ENCODE measurements at regions not wholly inside any gene's neighbourhood (a gene's known extent, or its start where the extent isn't known, plus 50 kb on each side); places are given as distances from the start of the nearest gene placed in this dataset.
A peak's percentile ranks its signal among the peaks of the same experiment; 100 is the strongest.

GRCh38 chr13:73368608-73369007 lies 309.8 kb downstream of the KLF5 start:
- no peaks in the 10 kb centered on the region for H3K36me3 ChIP-seq (ENCODE audit: control insufficient read depth, insufficient read depth, low read length, severe bottlenecking)
- H3K27me3 ChIP-seq (replicated peaks; ENCODE audit: control insufficient read depth, insufficient read depth, low read length): no peaks in the 10 kb centered on the region
- no peaks in the 10 kb centered on the region for H3K4me1 ChIP-seq (ENCODE audit: control insufficient read depth, insufficient read depth, low read length)
- H3K9ac ChIP-seq (ENCODE audit: low read length): no peak overlapping the region
- H3K9me3 ChIP-seq (ENCODE audit: control insufficient read depth, low read length): no peaks in the 10 kb centered on the region
- H3K4me3 ChIP-seq (ENCODE audit: low read length): no peak overlapping the region
- DNase-seq (ENCODE audit: low read depth): no peak

- DNase-seq (ENCODE audit: low read depth): no peak
- Histone ChIP-seq H3K9ac (ENCODE audit: low read length) (no peak overlapping the region), H3K27me3 (replicated peaks; ENCODE audit: control insufficient read depth, insufficient read depth, low read length) (no peaks in the 10 kb centered on the region), H3K36me3 (ENCODE audit: control insufficient read depth, insufficient read depth, low read length, severe bottlenecking) (no peaks in the 10 kb centered on the region), H3K4me3 (ENCODE audit: low read length) (no peak overlapping the region), H3K4me1 (ENCODE audit: control insufficient read depth, insufficient read depth, low read length) (no peaks in the 10 kb centered on the region), H3K9me3 (ENCODE audit: control insufficient read depth, low read length) (no peaks in the 10 kb centered on the region)
Measured at GRCh38 chr13:73367886-73368285, 309.1 kb downstream of the KLF5 start.

GRCh38 chr13:73366241-73366640 lies 307.4 kb downstream of the KLF5 start:
- no peaks in the 10 kb centered on the region for H3K4me1 ChIP-seq (ENCODE audit: control insufficient read depth, insufficient read depth, low read length)
- no peaks in the 10 kb centered on the region for H3K36me3 ChIP-seq (ENCODE audit: control insufficient read depth, insufficient read depth, low read length, severe bottlenecking)
- no peak overlapping the region for H3K9ac ChIP-seq (ENCODE audit: low read length)
- no peaks in the 10 kb centered on the region for H3K9me3 ChIP-seq (ENCODE audit: control insufficient read depth, low read length)
- no peaks in the 10 kb centered on the region for H3K27me3 ChIP-seq (replicated peaks; ENCODE audit: control insufficient read depth, insufficient read depth, low read length)
- no peak for DNase-seq (ENCODE audit: low read depth)
- H3K4me3 ChIP-seq (ENCODE audit: low read length): no peak overlapping the region

GRCh38 chr13:73365681-73366080 lies 306.9 kb downstream of the KLF5 start:
- DNase-seq (ENCODE audit: low read depth): no peak
- H3K4me1 ChIP-seq (ENCODE audit: control insufficient read depth, insufficient read depth, low read length): no peaks in the 10 kb centered on the region
- H3K27me3 ChIP-seq (replicated peaks; ENCODE audit: control insufficient read depth, insufficient read depth, low read length): no peaks in the 10 kb centered on the region
- H3K9me3 ChIP-seq (ENCODE audit: control insufficient read depth, low read length): no peaks in the 10 kb centered on the region
- no peak overlapping the region for H3K9ac ChIP-seq (ENCODE audit: low read length)
- no peak overlapping the region for H3K4me3 ChIP-seq (ENCODE audit: low read length)
- no peaks in the 10 kb centered on the region for H3K36me3 ChIP-seq (ENCODE audit: control insufficient read depth, insufficient read depth, low read length, severe bottlenecking)

GRCh38 chr13:73365252-73365651 lies 306.4 kb downstream of the KLF5 start:
- H3K36me3 ChIP-seq (ENCODE audit: control insufficient read depth, insufficient read depth, low read length, severe bottlenecking): no peaks in the 10 kb centered on the region
- DNase-seq (ENCODE audit: low read depth): no peak

GRCh38 chr13:73364736-73365135 lies 305.9 kb downstream of the KLF5 start:
- no peak overlapping the region for H3K9ac ChIP-seq (ENCODE audit: low read length)
- no peaks in the 10 kb centered on the region for H3K9me3 ChIP-seq (ENCODE audit: control insufficient read depth, low read length)
- H3K27me3 ChIP-seq (replicated peaks; ENCODE audit: control insufficient read depth, insufficient read depth, low read length): no peaks in the 10 kb centered on the region
- no peak for DNase-seq (ENCODE audit: low read depth)
- no peaks in the 10 kb centered on the region for H3K36me3 ChIP-seq (ENCODE audit: control insufficient read depth, insufficient read depth, low read length, severe bottlenecking)
- no peak overlapping the region for H3K4me3 ChIP-seq (ENCODE audit: low read length)
- H3K4me1 ChIP-seq (ENCODE audit: control insufficient read depth, insufficient read depth, low read length): no peaks in the 10 kb centered on the region

More at GRCh38 chr13:73365252-73365651, 306.4 kb downstream of the KLF5 start:
- H3K9ac ChIP-seq (ENCODE audit: low read length): no peak overlapping the region
- H3K4me3 ChIP-seq (ENCODE audit: low read length): no peak overlapping the region
- no peaks in the 10 kb centered on the region for H3K27me3 ChIP-seq (replicated peaks; ENCODE audit: control insufficient read depth, insufficient read depth, low read length)
- no peaks in the 10 kb centered on the region for H3K9me3 ChIP-seq (ENCODE audit: control insufficient read depth, low read length)
- no peaks in the 10 kb centered on the region for H3K4me1 ChIP-seq (ENCODE audit: control insufficient read depth, insufficient read depth, low read length)

- Histone ChIP-seq H3K4me3 (ENCODE audit: low read length) (no peak overlapping the region), H3K9ac (ENCODE audit: low read length) (no peak overlapping the region), H3K4me1 (ENCODE audit: control insufficient read depth, insufficient read depth, low read length) (no peaks in the 10 kb centered on the region), H3K27me3 (replicated peaks; ENCODE audit: control insufficient read depth, insufficient read depth, low read length) (no peaks in the 10 kb centered on the region), H3K9me3 (ENCODE audit: control insufficient read depth, low read length) (no peaks in the 10 kb centered on the region), H3K36me3 (ENCODE audit: control insufficient read depth, insufficient read depth, low read length, severe bottlenecking) (no peaks in the 10 kb centered on the region)
- no peak for DNase-seq (ENCODE audit: low read depth)
Measured at GRCh38 chr13:73358606-73359095, 299.8 kb downstream of the KLF5 start.

- no peak overlapping the region for H3K9ac ChIP-seq (ENCODE audit: low read length)
- no peak overlapping the region for H3K4me3 ChIP-seq (ENCODE audit: low read length)
- no peaks in the 10 kb centered on the region for H3K4me1 ChIP-seq (ENCODE audit: control insufficient read depth, insufficient read depth, low read length)
- DNase-seq (ENCODE audit: low read depth): no peak
- no peaks in the 10 kb centered on the region for H3K36me3 ChIP-seq (ENCODE audit: control insufficient read depth, insufficient read depth, low read length, severe bottlenecking)
- no peaks in the 10 kb centered on the region for H3K9me3 ChIP-seq (ENCODE audit: control insufficient read depth, low read length)
- H3K27me3 ChIP-seq (replicated peaks; ENCODE audit: control insufficient read depth, insufficient read depth, low read length): no peaks in the 10 kb centered on the region
Measured at GRCh38 chr13:73355134-73355533, 296.3 kb downstream of the KLF5 start.

- no peak for DNase-seq (ENCODE audit: low read depth)
- no peaks in the 10 kb centered on the region for H3K27me3 ChIP-seq (replicated peaks; ENCODE audit: control insufficient read depth, insufficient read depth, low read length)
- H3K4me3 ChIP-seq (ENCODE audit: low read length): no peak overlapping the region
- H3K4me1 ChIP-seq (ENCODE audit: control insufficient read depth, insufficient read depth, low read length): no peaks in the 10 kb centered on the region
- no peaks in the 10 kb centered on the region for H3K36me3 ChIP-seq (ENCODE audit: control insufficient read depth, insufficient read depth, low read length, severe bottlenecking)
- no peaks in the 10 kb centered on the region for H3K9me3 ChIP-seq (ENCODE audit: control insufficient read depth, low read length)
- no peak overlapping the region for H3K9ac ChIP-seq (ENCODE audit: low read length)
Measured at GRCh38 chr13:73351730-73352129, 292.9 kb downstream of the KLF5 start.

- H3K4me1 ChIP-seq (ENCODE audit: control insufficient read depth, insufficient read depth, low read length): no peaks in the 10 kb centered on the region
- no peaks in the 10 kb centered on the region for H3K9me3 ChIP-seq (ENCODE audit: control insufficient read depth, low read length)
- H3K36me3 ChIP-seq (ENCODE audit: control insufficient read depth, insufficient read depth, low read length, severe bottlenecking): no peaks in the 10 kb centered on the region
- H3K9ac ChIP-seq (ENCODE audit: low read length): no peak overlapping the region
- peak; percentile 51 for DNase-seq (ENCODE audit: low read depth)
- H3K27me3 ChIP-seq (replicated peaks; ENCODE audit: control insufficient read depth, insufficient read depth, low read length): no peaks in the 10 kb centered on the region
- H3K4me3 ChIP-seq (ENCODE audit: low read length): no peak overlapping the region
Measured at GRCh38 chr13:73341748-73342147, 282.9 kb downstream of the KLF5 start.

- Histone ChIP-seq H3K9me3 (ENCODE audit: control insufficient read depth, low read length) (no peaks in the 10 kb centered on the region), H3K4me1 (ENCODE audit: control insufficient read depth, insufficient read depth, low read length) (no peaks in the 10 kb centered on the region), H3K36me3 (ENCODE audit: control insufficient read depth, insufficient read depth, low read length, severe bottlenecking) (no peaks in the 10 kb centered on the region), H3K27me3 (replicated peaks; ENCODE audit: control insufficient read depth, insufficient read depth, low read length) (no peaks in the 10 kb centered on the region), H3K4me3 (ENCODE audit: low read length) (no peak overlapping the region), H3K9ac (ENCODE audit: low read length) (no peak overlapping the region)
- DNase-seq (ENCODE audit: low read depth): no peak
Measured at GRCh38 chr13:73340069-73340468, 281.3 kb downstream of the KLF5 start.

- no peak for DNase-seq (ENCODE audit: low read depth)
- H3K4me3 ChIP-seq (ENCODE audit: low read length): no peak overlapping the region
- H3K4me1 ChIP-seq (ENCODE audit: control insufficient read depth, insufficient read depth, low read length): no peaks in the 10 kb centered on the region
- no peaks in the 10 kb centered on the region for H3K9me3 ChIP-seq (ENCODE audit: control insufficient read depth, low read length)
- no peak overlapping the region for H3K9ac ChIP-seq (ENCODE audit: low read length)
- H3K27me3 ChIP-seq (replicated peaks; ENCODE audit: control insufficient read depth, insufficient read depth, low read length): no peaks in the 10 kb centered on the region
- no peaks in the 10 kb centered on the region for H3K36me3 ChIP-seq (ENCODE audit: control insufficient read depth, insufficient read depth, low read length, severe bottlenecking)
Measured at GRCh38 chr13:73339086-73339485, 280.3 kb downstream of the KLF5 start.
